HEK293 (cell line): ENCODE measurements at regions not wholly inside any gene's neighbourhood (a gene's known extent, or its start where the extent isn't known, plus 50 kb on each side); places are given as distances from the start of the nearest gene placed in this dataset.
"Not testable (repeated sequence)": the region's sequence is repeated elsewhere in the genome, so short reads cannot be mapped to it uniquely, and the experiment has no call there.

Experiments used
- CTCF ChIA-PET: fragments of 350-600 bp; formaldehyde crosslinking; extraction: SDS; loops from one replicate; lab custom pipeline; 2021; ENCODE audit warnings: antibody characterized with exemption; lab: Yijun Ruan, JAX
- POLR2A ChIA-PET: fragments of 300-600 bp; formaldehyde crosslinking; extraction: SDS; loops from one replicate; lab custom pipeline; 2020; ENCODE audit warnings: antibody characterized with exemption, inconsistent platforms; lab: Yijun Ruan, JAX
- H3K27ac ChIP-seq: fragments of 200-500 bp; sonication (Bioruptor generic); 2 replicates; pipeline ENCODE4 v1.5.1; 2014; ENCODE audit warnings: low read depth, low read length, control low read depth, inconsistent platforms; ENCODE audit errors: extremely low read depth
- H3K36me3 ChIP-seq, 2 experiments: fragments of 200-500 bp in 1 of 2; sonication (Bioruptor generic) in 1 of 2; 1 replicate in 1 of 2; 2 replicates in 1 of 2; pipeline ENCODE4 v1.5.1; 2014 to 2017; ENCODE audit warnings: inconsistent platforms in 2 of 2, low read length in 2 of 2; ENCODE audit not compliant: control insufficient read depth in 2 of 2, insufficient read depth in 1 of 2
- H3K4me1 ChIP-seq: fragments of 200-500 bp; sonication (Bioruptor generic); 2 replicates; pipeline ENCODE4 v1.5.1; 2014; ENCODE audit warnings: mild to moderate bottlenecking, low read length, inconsistent platforms; ENCODE audit not compliant: control insufficient read depth, insufficient read depth
- H3K4me3 ChIP-seq: 2 replicates; pipeline ENCODE4 v1.5.1; 2011; ENCODE audit warnings: low read depth, mild to moderate bottlenecking, control low read depth, low read length, moderate library complexity
- H3K9me3 ChIP-seq: fragments of 200-500 bp; sonication (Bioruptor generic); 2 replicates; pipeline ENCODE4 v1.5.1; 2014; ENCODE audit warnings: low read depth, low read length, inconsistent platforms; ENCODE audit not compliant: control insufficient read depth, insufficient read depth
- HOXD13 ChIP-seq: sonication (generic); formaldehyde crosslinking; IDR thresholded peaks from 2 replicates; pipeline ENCODE4 v1.8.0; 2022; ENCODE audit warnings: missing genetic modification reagents, borderline replicate concordance
- RBAK ChIP-seq: fragments of 450-650 bp; formaldehyde crosslinking; IDR thresholded peaks from 2 replicates; pipeline ENCODE4 v1.5.1; 2016; ENCODE audit warnings: missing biosample characterization, missing genetic modification characterization
- SP7 ChIP-seq: fragments of 450-650 bp; formaldehyde crosslinking; IDR thresholded peaks from 2 replicates; pipeline ENCODE4 v1.5.1; 2016; ENCODE audit warnings: missing biosample characterization, missing genetic modification characterization
- ZBTB17 ChIP-seq: fragments of 450-650 bp; formaldehyde crosslinking; IDR thresholded peaks from 2 replicates; pipeline ENCODE4 v1.5.1; 2016; ENCODE audit warnings: missing biosample characterization, missing genetic modification characterization
- ZEB2 ChIP-seq: fragments of 450-650 bp; formaldehyde crosslinking; IDR thresholded peaks from 2 replicates; pipeline ENCODE4 v1.5.1; 2016; ENCODE audit warnings: missing biosample characterization, missing genetic modification characterization
- ZNF146 ChIP-seq: fragments of 450-650 bp; formaldehyde crosslinking; IDR thresholded peaks from 2 replicates; pipeline ENCODE4 v1.5.1; 2016; ENCODE audit warnings: missing biosample characterization, missing genetic modification characterization
- ZNF157 ChIP-seq: fragments of 450-650 bp; formaldehyde crosslinking; IDR thresholded peaks from 2 replicates; pipeline ENCODE4 v1.5.1; 2016; ENCODE audit warnings: missing biosample characterization, missing genetic modification characterization
- ZNF2 ChIP-seq: fragments of 450-650 bp; formaldehyde crosslinking; IDR thresholded peaks from 2 replicates; pipeline ENCODE4 v1.5.1; 2016; ENCODE audit warnings: missing biosample characterization, missing genetic modification characterization
- ZNF549 ChIP-seq: fragments of 450-650 bp; IDR thresholded peaks from 2 replicates; pipeline ENCODE4 v1.5.1; 2018; ENCODE audit warnings: missing biosample characterization, missing genetic modification characterization, mild to moderate bottlenecking, inconsistent platforms, moderate library complexity
- ZNF561 ChIP-seq: fragments of 450-650 bp; IDR thresholded peaks from 2 replicates; pipeline ENCODE4 v1.5.1; 2018; ENCODE audit warnings: missing biosample characterization, missing genetic modification characterization, borderline replicate concordance
- ZNF654 ChIP-seq: fragments of 450-650 bp; formaldehyde crosslinking; IDR thresholded peaks from 2 replicates; pipeline ENCODE4 v1.5.1; 2016; ENCODE audit warnings: low read depth, missing biosample characterization, missing genetic modification characterization
- ZNF658 ChIP-seq: fragments of 450-650 bp; formaldehyde crosslinking; IDR thresholded peaks from 2 replicates; pipeline ENCODE4; 2016; ENCODE audit warnings: missing biosample characterization, missing genetic modification characterization
- ZNF76 ChIP-seq: fragments of 450-650 bp; formaldehyde crosslinking; IDR thresholded peaks from 2 replicates; pipeline ENCODE4; 2016; ENCODE audit warnings: low read depth, missing biosample characterization, missing genetic modification characterization, borderline replicate concordance
- ZSCAN23 ChIP-seq: fragments of 450-650 bp; formaldehyde crosslinking; IDR thresholded peaks from 2 replicates; pipeline ENCODE4 v1.5.1; 2016; ENCODE audit warnings: missing biosample characterization, missing genetic modification characterization
- TF ChIP-seq, protein P1 (sequence below): fragments of 450-650 bp; formaldehyde crosslinking; IDR thresholded peaks from 2 replicates; pipeline ENCODE4 v1.5.1; 2016; ENCODE audit warnings: missing biosample characterization, missing genetic modification characterization
- TF ChIP-seq, protein P2 (sequence below): fragments of 450-650 bp; formaldehyde crosslinking; optimal IDR thresholded peaks from 2 replicates; pipeline ENCODE3; 2016; ENCODE audit warnings: missing biosample characterization, mild to moderate bottlenecking, missing genetic modification characterization
- TF ChIP-seq, protein P3 (sequence below): fragments of 450-650 bp; formaldehyde crosslinking; IDR thresholded peaks from 2 replicates; pipeline ENCODE4 v1.5.1; 2016; ENCODE audit warnings: missing biosample characterization, missing genetic modification characterization
- TF ChIP-seq, protein P4 (sequence below): fragments of 450-650 bp; formaldehyde crosslinking; IDR thresholded peaks from 2 replicates; pipeline ENCODE4 v1.5.1; 2017; ENCODE audit warnings: missing biosample characterization, missing genetic modification characterization
- TF ChIP-seq, protein P5 (sequence below): fragments of 450-650 bp; formaldehyde crosslinking; IDR thresholded peaks from 2 replicates; pipeline ENCODE4 v1.5.1; 2016; ENCODE audit warnings: missing biosample characterization, missing genetic modification characterization

DNA sequence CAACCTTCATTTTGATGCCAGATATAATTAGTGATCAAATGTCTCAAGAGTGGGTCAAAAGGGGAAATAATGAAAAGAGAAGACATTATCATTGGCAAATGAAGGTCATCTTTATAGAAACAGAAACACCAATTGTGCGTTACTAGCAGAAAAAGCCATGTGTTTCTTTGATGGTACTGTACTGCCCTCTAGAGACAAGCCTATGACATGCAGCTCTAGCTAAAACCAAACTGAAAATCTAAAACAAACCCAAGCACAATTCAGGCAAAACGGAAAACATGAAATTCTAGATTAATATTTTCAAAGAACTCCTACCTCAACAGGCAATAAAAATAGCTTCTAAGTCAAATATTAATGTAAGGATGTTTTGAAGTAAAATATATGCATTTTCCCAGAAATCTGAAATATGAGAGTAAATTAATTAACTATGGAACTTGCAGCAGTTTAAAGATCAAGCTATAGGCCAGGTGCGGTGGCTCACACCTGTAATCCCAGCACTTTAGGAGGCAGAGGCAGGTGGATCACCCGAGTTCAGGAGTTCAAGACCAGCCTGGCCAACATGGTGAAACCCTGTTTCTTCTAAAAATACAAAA lies 115.4 kb downstream of the KLHL28 start:
- TF ChIP-seq ZNF2, result no peak
- TF ChIP-seq ZNF654 (tag by site-specific recombination), result peak; percentile 77
- TF ChIP-seq, protein P1, sequence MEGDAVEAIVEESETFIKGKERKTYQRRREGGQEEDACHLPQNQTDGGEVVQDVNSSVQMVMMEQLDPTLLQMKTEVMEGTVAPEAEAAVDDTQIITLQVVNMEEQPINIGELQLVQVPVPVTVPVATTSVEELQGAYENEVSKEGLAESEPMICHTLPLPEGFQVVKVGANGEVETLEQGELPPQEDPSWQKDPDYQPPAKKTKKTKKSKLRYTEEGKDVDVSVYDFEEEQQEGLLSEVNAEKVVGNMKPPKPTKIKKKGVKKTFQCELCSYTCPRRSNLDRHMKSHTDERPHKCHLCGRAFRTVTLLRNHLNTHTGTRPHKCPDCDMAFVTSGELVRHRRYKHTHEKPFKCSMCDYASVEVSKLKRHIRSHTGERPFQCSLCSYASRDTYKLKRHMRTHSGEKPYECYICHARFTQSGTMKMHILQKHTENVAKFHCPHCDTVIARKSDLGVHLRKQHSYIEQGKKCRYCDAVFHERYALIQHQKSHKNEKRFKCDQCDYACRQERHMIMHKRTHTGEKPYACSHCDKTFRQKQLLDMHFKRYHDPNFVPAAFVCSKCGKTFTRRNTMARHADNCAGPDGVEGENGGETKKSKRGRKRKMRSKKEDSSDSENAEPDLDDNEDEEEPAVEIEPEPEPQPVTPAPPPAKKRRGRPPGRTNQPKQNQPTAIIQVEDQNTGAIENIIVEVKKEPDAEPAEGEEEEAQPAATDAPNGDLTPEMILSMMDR (tag by site-specific recombination), result peak; percentile 34; the same call in 1 of the 2 replicates
- TF ChIP-seq, all 188 proteins: peak for 2
- H3K27ac ChIP-seq, result no peak overlapping the region
- ChIA-PET POLR2A (no interaction called here), CTCF (interaction anchor here (0.5 to 2.0 kb wide), 10 partner anchors 11 to 1023 kb away, joined by 3 to 9 read pairs (median 5); no protein-coding TSS in a partner anchor)
- no peaks in the 10 kb centered on the region for H3K36me3 ChIP-seq
- no peaks in the 10 kb centered on the region for H3K9me3 ChIP-seq
- no peaks in the 10 kb centered on the region for H3K4me1 ChIP-seq
- H3K4me3 ChIP-seq, result no peak overlapping the region

DNA sequence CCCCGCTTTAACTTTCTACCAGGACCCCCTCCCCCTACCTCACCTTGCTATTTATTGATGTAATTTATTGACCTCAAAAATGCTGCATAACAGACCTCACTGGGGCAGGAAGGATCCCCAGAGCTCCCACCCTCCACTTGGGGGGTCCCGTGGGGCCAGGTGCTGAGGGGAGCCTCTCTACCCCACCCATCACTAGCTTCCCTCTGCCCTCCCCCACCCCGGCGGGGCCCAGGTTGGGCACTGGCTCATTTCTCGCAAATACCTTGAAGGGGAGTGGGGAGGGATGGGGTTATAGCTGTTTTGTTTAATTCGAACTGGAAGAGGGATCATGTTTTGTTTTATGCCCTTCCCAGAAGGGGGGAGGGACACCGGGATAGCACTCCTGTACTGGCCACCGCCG lies 125.8 kb downstream of the KLHL28 start:
- H3K4me3 ChIP-seq, H3K9me3 ChIP-seq, H3K27ac ChIP-seq, POLR2A ChIA-PET, H3K4me1 ChIP-seq, H3K36me3 ChIP-seq: not testable (repeated sequence)
- CTCF ChIA-PET, result interaction anchor here (2.6 kb wide), 1 partner anchor 11 kb away, joined by 9 read pairs; no protein-coding TSS in a partner anchor

DNA sequence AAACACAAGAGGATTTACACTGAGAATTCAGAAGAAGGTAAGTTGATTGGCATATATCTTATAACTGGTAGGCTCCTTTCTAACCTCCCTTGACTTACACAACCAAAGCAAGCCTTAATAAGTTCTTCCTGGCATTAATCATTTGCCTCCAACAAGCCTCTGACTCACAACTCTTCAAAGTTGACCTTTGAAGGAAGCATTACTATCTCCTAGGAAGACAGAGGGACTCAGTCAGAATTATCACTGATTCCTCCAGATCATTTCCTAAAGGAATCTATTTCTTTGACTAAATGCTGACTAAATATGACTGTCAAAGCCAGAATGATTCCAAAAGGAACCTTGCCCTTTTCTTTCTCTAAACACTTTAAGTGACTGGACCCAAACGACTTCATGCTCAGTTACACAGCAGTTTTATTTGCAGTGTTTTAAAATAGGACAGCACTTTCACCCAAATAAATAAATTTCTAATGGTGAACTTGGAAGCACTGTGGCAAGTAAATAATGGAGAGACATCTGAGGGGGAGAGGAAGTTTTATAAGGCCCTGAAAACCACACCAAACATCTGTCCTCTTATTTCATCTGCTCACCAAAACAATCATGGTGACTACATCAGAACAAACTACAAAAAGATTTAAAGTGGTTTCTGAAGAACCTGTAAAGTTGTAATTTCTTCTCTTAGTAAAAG lies 128.2 kb downstream of the KLHL28 start:
- no peak for TF ChIP-seq ZNF157 (tag by site-specific recombination)
- no peak for TF ChIP-seq ZBTB17 (tag by site-specific recombination)
- no peak for TF ChIP-seq ZNF549 (tag by site-specific recombination)
- no peak for TF ChIP-seq ZNF76 (tag by site-specific recombination)
- TF ChIP-seq, protein P2, sequence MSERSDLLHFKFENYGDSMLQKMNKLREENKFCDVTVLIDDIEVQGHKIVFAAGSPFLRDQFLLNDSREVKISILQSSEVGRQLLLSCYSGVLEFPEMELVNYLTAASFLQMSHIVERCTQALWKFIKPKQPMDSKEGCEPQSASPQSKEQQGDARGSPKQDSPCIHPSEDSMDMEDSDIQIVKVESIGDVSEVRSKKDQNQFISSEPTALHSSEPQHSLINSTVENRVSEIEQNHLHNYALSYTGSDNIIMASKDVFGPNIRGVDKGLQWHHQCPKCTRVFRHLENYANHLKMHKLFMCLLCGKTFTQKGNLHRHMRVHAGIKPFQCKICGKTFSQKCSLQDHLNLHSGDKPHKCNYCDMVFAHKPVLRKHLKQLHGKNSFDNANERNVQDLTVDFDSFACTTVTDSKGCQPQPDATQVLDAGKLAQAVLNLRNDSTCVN (tag by site-specific recombination), result no peak
- ChIA-PET CTCF (interaction anchor here (0.7 kb wide), 1 partner anchor 783 kb away, joined by 3 read pairs; no protein-coding TSS in a partner anchor), POLR2A (no interaction called here)
- Histone ChIP-seq H3K27ac (no peak overlapping the region), H3K9me3 (no peaks in the 10 kb centered on the region), H3K4me1 (no peaks in the 10 kb centered on the region), H3K36me3 (no peaks in the 10 kb centered on the region), H3K4me3 (no peak overlapping the region)

DNA sequence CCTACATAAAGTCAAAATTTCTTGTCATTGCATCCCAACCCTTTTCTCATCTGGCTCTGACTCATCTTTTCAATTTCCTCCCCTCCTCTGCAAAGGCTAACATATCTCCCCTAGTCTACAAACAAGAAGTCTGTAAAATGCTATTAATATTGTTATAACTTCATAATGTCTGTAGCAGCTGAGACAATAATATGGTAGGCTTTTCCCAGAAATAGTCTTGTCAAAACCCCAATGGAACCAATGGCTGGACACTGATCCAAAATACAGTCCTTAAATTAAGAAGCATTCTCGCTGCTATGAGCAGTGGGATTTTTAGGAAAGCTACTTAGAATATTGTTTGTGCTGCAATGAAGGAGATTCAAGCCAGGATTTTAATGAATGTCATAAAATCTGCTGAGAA lies 131.4 kb downstream of the KLHL28 start:
- H3K4me3 ChIP-seq, result no peak overlapping the region
- CTCF ChIA-PET, result no interaction called here
- H3K9me3 ChIP-seq, result no peaks in the 10 kb centered on the region
- H3K4me1 ChIP-seq, result no peaks in the 10 kb centered on the region
- no peaks in the 10 kb centered on the region for H3K36me3 ChIP-seq
- POLR2A ChIA-PET, result no interaction called here
- H3K27ac ChIP-seq, result no peak overlapping the region
- no peak for TF ChIP-seq ZNF561
- TF ChIP-seq, protein P3, sequence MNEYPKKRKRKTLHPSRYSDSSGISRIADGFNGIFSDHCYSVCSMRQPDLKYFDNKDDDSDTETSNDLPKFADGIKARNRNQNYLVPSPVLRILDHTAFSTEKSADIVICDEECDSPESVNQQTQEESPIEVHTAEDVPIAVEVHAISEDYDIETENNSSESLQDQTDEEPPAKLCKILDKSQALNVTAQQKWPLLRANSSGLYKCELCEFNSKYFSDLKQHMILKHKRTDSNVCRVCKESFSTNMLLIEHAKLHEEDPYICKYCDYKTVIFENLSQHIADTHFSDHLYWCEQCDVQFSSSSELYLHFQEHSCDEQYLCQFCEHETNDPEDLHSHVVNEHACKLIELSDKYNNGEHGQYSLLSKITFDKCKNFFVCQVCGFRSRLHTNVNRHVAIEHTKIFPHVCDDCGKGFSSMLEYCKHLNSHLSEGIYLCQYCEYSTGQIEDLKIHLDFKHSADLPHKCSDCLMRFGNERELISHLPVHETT (tag by site-specific recombination), result no peak
- no peak for TF ChIP-seq RBAK
- no peak for TF ChIP-seq ZSCAN23 (tag by site-specific recombination)
- TF ChIP-seq SP7 (tag by site-specific recombination), result no peak
- TF ChIP-seq ZNF658 (tag by site-specific recombination), result no peak
- TF ChIP-seq HOXD13 (CRISPR knock-in tag), result no peak
- TF ChIP-seq, protein P4, sequence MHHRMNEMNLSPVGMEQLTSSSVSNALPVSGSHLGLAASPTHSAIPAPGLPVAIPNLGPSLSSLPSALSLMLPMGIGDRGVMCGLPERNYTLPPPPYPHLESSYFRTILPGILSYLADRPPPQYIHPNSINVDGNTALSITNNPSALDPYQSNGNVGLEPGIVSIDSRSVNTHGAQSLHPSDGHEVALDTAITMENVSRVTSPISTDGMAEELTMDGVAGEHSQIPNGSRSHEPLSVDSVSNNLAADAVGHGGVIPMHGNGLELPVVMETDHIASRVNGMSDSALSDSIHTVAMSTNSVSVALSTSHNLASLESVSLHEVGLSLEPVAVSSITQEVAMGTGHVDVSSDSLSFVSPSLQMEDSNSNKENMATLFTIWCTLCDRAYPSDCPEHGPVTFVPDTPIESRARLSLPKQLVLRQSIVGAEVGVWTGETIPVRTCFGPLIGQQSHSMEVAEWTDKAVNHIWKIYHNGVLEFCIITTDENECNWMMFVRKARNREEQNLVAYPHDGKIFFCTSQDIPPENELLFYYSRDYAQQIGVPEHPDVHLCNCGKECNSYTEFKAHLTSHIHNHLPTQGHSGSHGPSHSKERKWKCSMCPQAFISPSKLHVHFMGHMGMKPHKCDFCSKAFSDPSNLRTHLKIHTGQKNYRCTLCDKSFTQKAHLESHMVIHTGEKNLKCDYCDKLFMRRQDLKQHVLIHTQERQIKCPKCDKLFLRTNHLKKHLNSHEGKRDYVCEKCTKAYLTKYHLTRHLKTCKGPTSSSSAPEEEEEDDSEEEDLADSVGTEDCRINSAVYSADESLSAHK (tag by site-specific recombination), result no peak
- TF ChIP-seq ZEB2 (tag by site-specific recombination), result no peak
- TF ChIP-seq ZNF146 (tag by site-specific recombination), result no peak
- TF ChIP-seq, protein P5, sequence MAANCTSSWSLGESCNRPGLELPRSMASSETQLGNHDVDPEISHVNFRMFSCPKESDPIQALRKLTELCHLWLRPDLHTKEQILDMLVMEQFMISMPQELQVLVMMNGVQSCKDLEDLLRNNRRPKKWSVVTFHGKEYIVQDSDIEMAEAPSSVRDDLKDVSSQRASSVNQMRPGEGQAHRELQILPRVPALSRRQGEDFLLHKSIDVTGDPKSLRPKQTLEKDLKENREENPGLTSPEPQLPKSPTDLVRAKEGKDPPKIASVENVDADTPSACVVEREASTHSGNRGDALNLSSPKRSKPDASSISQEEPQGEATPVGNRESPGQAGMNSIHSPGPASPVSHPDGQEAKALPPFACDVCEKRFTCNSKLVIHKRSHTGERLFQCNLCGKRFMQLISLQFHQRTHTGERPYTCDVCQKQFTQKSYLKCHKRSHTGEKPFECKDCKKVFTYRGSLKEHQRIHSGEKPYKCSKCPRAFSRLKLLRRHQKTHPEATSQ (tag by site-specific recombination), result no peak
